Trophoblast cell (in vitro differentiated cells and primary cell): ENCODE measurements at regions not wholly inside any gene's neighbourhood (a gene's known extent, or its start where the extent isn't known, plus 50 kb on each side); places are given as distances from the start of the nearest gene placed in this dataset.

Source experiments
- DNase-seq, 2 donors: peaks; one replicate each; pipeline ENCODE4 v3.0.0-alpha.2; 2016
- H2AFZ ChIP-seq: 2 replicates; pipeline ENCODE4 v1.6.1; 2013; ENCODE audit warnings: low read length, moderate library complexity, mild to moderate bottlenecking; ENCODE audit not compliant: insufficient read depth, poor library complexity
- H2AK5ac ChIP-seq: 2 replicates; pipeline ENCODE4 v1.6.1; 2013; ENCODE audit warnings: mild to moderate bottlenecking, low read length
- H2BK120ac ChIP-seq: 2 replicates; pipeline ENCODE4 v1.6.1; 2013; ENCODE audit warnings: low read length, mild to moderate bottlenecking, moderate library complexity; ENCODE audit not compliant: insufficient read depth, poor library complexity
- H2BK12ac ChIP-seq: 2 replicates; pipeline ENCODE4 v1.6.1; 2013; ENCODE audit warnings: mild to moderate bottlenecking, low read length, moderate library complexity
- H2BK5ac ChIP-seq: 2 replicates; pipeline ENCODE4 v1.6.1; 2013; ENCODE audit warnings: low read length, low read depth, moderate library complexity, mild to moderate bottlenecking; ENCODE audit not compliant: poor library complexity
- H3K14ac ChIP-seq: 2 replicates; pipeline ENCODE4 v1.6.1; 2013; ENCODE audit warnings: mild to moderate bottlenecking, low read length
- H3K18ac ChIP-seq: 2 replicates; pipeline ENCODE4 v1.6.1; 2013; ENCODE audit warnings: mild to moderate bottlenecking, low read length
- H3K23ac ChIP-seq: 2 replicates; pipeline ENCODE4 v1.6.1; 2013; ENCODE audit warnings: low read length
- H3K27ac ChIP-seq: 2 replicates; pipeline ENCODE4 v1.5.1; 2013; ENCODE audit warnings: low read depth, mild to moderate bottlenecking, inconsistent platforms, low read length, moderate library complexity
- H3K27me3 ChIP-seq: 2 replicates; pipeline ENCODE4 v1.6.1; 2013; ENCODE audit warnings: inconsistent platforms, mild to moderate bottlenecking, low read length, moderate library complexity; ENCODE audit not compliant: insufficient read depth
- H3K36me3 ChIP-seq, 2 experiments: 1 replicate in 1 of 2; 2 replicates in 1 of 2; pipeline ENCODE4 v1.6.1; 2013; ENCODE audit warnings: low read length in 2 of 2, mild to moderate bottlenecking in 2 of 2, moderate library complexity in 1 of 2; ENCODE audit not compliant: insufficient read depth in 2 of 2, control insufficient read depth in 1 of 2
- H3K4ac ChIP-seq: 2 replicates; pipeline ENCODE4 v1.6.1; 2013; ENCODE audit warnings: low read depth, mild to moderate bottlenecking, low read length, moderate library complexity
- H3K4me1 ChIP-seq, 2 experiments: 1 replicate in 1 of 2; 2 replicates in 1 of 2; pipeline ENCODE4 v1.6.1; 2013; ENCODE audit warnings: low read length in 2 of 2, mild to moderate bottlenecking in 2 of 2, moderate library complexity in 1 of 2; ENCODE audit not compliant: insufficient read depth in 2 of 2, control insufficient read depth in 1 of 2
- H3K4me2 ChIP-seq: 2 replicates; pipeline ENCODE4 v1.6.1; 2013; ENCODE audit warnings: inconsistent platforms, mild to moderate bottlenecking, low read length, moderate library complexity
- H3K4me3 ChIP-seq: 2 replicates; pipeline ENCODE4 v1.5.1; 2013; ENCODE audit warnings: mild to moderate bottlenecking, low read depth, low read length, inconsistent platforms
- H3K79me1 ChIP-seq: one replicate; pipeline ENCODE4 v1.6.1; 2013; ENCODE audit warnings: low read length
- H3K79me2 ChIP-seq: 2 replicates; pipeline ENCODE4 v1.6.1; 2013; ENCODE audit warnings: low read length, mild to moderate bottlenecking; ENCODE audit not compliant: control insufficient read depth, insufficient read depth, poor library complexity
- H3K9ac ChIP-seq: 2 replicates; pipeline ENCODE4 v1.6.1; 2013; ENCODE audit warnings: mild to moderate bottlenecking, low read length
- H3K9me3 ChIP-seq: 2 replicates; pipeline ENCODE4 v1.6.1; 2013; ENCODE audit warnings: low read depth, mild to moderate bottlenecking, control low read depth, inconsistent platforms, low read length; ENCODE audit not compliant: insufficient read depth
- H4K12ac ChIP-seq: 2 replicates; pipeline ENCODE4 v1.6.1; 2013; ENCODE audit warnings: low read depth, mild to moderate bottlenecking, low read length, moderate library complexity
- H4K8ac ChIP-seq: 2 replicates; pipeline ENCODE4 v1.6.1; 2013; ENCODE audit warnings: low read depth, mild to moderate bottlenecking, low read length, moderate library complexity
- H4K91ac ChIP-seq: one replicate; pipeline ENCODE4 v1.6.1; 2013; ENCODE audit warnings: low read depth, mild to moderate bottlenecking, low read length, moderate library complexity
- WGBS: extraction: QIAGEN DNeasy Blood & Tissue Kit; methylation state at CpG from one replicate; pipeline ENCODE4 v1.1.7; 2013; ENCODE audit warnings: missing lambda C conversion rate; ENCODE audit not compliant: insufficient read length, insufficient coverage; ENCODE audit errors: extremely low coverage; 5-methylcytosine and 5-hydroxymethylcytosine counted together

GRCh38 chr2:44110444-44110843, 58.2 kb upstream of the PPM1B start:
- no peak overlapping the region for H4K8ac ChIP-seq
- no peak overlapping the region for H2AFZ ChIP-seq
- H3K4me1 ChIP-seq = no peaks in the 10 kb centered on the region
- H3K27me3 ChIP-seq = no peaks in the 10 kb centered on the region
- WGBS = no CpG with 5 or more reads among the region's 2 CpGs
- H3K79me2 ChIP-seq = no peaks in the 10 kb centered on the region
- no peak overlapping the region for H3K23ac ChIP-seq
- H4K91ac ChIP-seq = peak overlapping the region; percentile 51
- no peak overlapping the region for H3K4me2 ChIP-seq
- peak overlapping the region; percentile 20 for H2BK120ac ChIP-seq
- peak overlapping the region; percentile 79 for H3K27ac ChIP-seq
- no peak overlapping the region for H2AK5ac ChIP-seq
- H3K14ac ChIP-seq = no peak overlapping the region
- no peak overlapping the region for H3K18ac ChIP-seq
- H4K12ac ChIP-seq = no peak overlapping the region
- H3K4ac ChIP-seq = no peak overlapping the region
- H3K4me3 ChIP-seq = no peak overlapping the region
- no peak overlapping the region for H3K9ac ChIP-seq
- peaks cover 3% of the 10 kb centered on the region for H3K79me1 ChIP-seq
- DNase-seq = peak; percentile 60 to 93
- no peaks in the 10 kb centered on the region for H3K36me3 ChIP-seq
- H2BK5ac ChIP-seq = no peak overlapping the region
- no peaks in the 10 kb centered on the region for H3K9me3 ChIP-seq
- H2BK12ac ChIP-seq = no peak overlapping the region

- Histone ChIP-seq H3K79me2 (no peaks in the 10 kb centered on the region), H3K79me1 (peaks cover under 1% of the 10 kb centered on the region), H4K12ac (no peak overlapping the region), H3K18ac (no peak overlapping the region), H3K27me3 (no peaks in the 10 kb centered on the region), H4K8ac (no peak overlapping the region), H2BK12ac (no peak overlapping the region), H3K4me3 (no peak overlapping the region), H3K27ac (no peak overlapping the region), H2AFZ (no peak overlapping the region), H3K23ac (no peak overlapping the region), H3K9ac (no peak overlapping the region), H4K91ac (no peak overlapping the region), H3K9me3 (no peaks in the 10 kb centered on the region), H2BK120ac (no peak overlapping the region), H3K4ac (no peak overlapping the region), H3K4me2 (no peak overlapping the region), H2AK5ac (no peak overlapping the region), H3K36me3 (no peaks in the 10 kb centered on the region), H2BK5ac (no peak overlapping the region), H3K14ac (no peak overlapping the region), H3K4me1 (no peaks in the 10 kb centered on the region)
- DNase-seq = peak; percentile 33 to 76
Measured at GRCh38 chr2:44112096-44112495, 56.6 kb upstream of the PPM1B start.

DNA sequence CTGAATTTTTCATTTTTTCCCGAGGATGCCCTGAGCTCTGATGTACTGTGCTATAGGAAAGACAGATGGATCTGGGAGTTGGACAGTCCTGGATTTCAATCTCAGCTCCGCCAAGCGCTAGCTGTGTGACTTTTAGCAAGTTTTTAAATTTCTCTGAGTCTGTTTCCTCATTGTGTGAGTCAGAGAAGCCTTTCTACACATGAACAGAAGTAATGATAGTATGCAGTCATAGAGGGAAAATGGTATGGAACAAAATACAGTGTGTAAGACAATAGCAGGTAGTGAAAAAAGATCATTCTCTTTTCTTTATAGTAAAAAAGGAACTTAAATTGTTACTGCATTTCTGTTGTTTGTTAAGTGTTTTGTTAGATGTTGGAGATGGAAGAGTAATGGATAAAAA, 52.4 kb upstream of the PPM1B start:
- no peak overlapping the region for H3K18ac ChIP-seq
- H4K12ac ChIP-seq = no peak overlapping the region
- H3K27me3 ChIP-seq = no peaks in the 10 kb centered on the region
- no peak overlapping the region for H3K4ac ChIP-seq
- no peak overlapping the region for H3K14ac ChIP-seq
- peaks cover 1% of the 10 kb centered on the region for H3K79me1 ChIP-seq
- H3K23ac ChIP-seq = no peak overlapping the region
- H2AK5ac ChIP-seq = no peak overlapping the region
- DNase-seq = no peak
- H2BK12ac ChIP-seq = no peak overlapping the region
- no peak overlapping the region for H4K8ac ChIP-seq
- no peak overlapping the region for H4K91ac ChIP-seq
- H2BK5ac ChIP-seq = no peak overlapping the region
- H3K27ac ChIP-seq = no peak overlapping the region
- H3K9me3 ChIP-seq = no peaks in the 10 kb centered on the region
- no peak overlapping the region for H2AFZ ChIP-seq
- no peaks in the 10 kb centered on the region for H3K79me2 ChIP-seq
- no peak overlapping the region for H3K9ac ChIP-seq
- peak overlapping the region; percentile 51 for H2BK120ac ChIP-seq
- no peak overlapping the region for H3K4me3 ChIP-seq
- no peak overlapping the region for H3K4me2 ChIP-seq
- H3K4me1 ChIP-seq = no peaks in the 10 kb centered on the region
- no peaks in the 10 kb centered on the region for H3K36me3 ChIP-seq
- no CpG with 5 or more reads among the region's 3 CpGs for WGBS

DNA sequence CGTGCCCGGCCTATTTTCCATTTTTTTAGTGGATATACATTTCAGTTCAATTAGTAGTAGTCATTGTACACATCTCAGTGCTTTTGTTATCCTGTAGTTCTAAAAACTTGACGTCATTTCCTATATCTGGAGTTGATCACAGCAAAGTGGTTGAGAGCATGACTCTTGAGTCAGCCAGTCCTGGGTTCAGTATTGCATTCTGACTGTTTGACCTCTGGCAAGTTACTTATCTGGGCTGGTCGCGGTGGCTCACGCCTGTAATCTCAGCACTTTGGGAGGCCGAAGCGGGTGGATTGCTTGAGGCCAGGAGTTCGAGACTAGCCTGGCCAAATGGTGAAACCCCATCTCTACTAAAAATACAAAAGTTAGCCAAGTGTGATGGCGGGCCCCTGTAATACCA, 50.4 kb upstream of the PPM1B start:
- Histone ChIP-seq H2BK12ac (no peak overlapping the region), H3K79me2 (no peaks in the 10 kb centered on the region), H4K12ac (no peak overlapping the region), H2BK5ac (no peak overlapping the region), H3K4me2 (no peak overlapping the region), H3K9ac (no peak overlapping the region), H3K14ac (no peak overlapping the region), H3K27me3 (no peaks in the 10 kb centered on the region), H3K4me1 (no peaks in the 10 kb centered on the region), H2AFZ (no peak overlapping the region), H3K18ac (no peak overlapping the region), H3K27ac (no peak overlapping the region), H4K8ac (no peak overlapping the region), H3K4ac (no peak overlapping the region), H3K36me3 (no peaks in the 10 kb centered on the region), H4K91ac (no peak overlapping the region), H2BK120ac (no peak overlapping the region), H3K79me1 (peaks cover 1% of the 10 kb centered on the region), H3K23ac (no peak overlapping the region), H3K9me3 (no peaks in the 10 kb centered on the region), H2AK5ac (no peak overlapping the region), H3K4me3 (no peak overlapping the region)
- no CpG with 5 or more reads among the region's 10 CpGs for WGBS
- DNase-seq = peak; percentile 71 to 76
